ENCODE measurements at regions not wholly inside any gene's neighbourhood (a gene's known extent, or its start where the extent isn't known, plus 50 kb on each side); places are given as distances from the start of the nearest gene placed in this dataset.

DNA sequence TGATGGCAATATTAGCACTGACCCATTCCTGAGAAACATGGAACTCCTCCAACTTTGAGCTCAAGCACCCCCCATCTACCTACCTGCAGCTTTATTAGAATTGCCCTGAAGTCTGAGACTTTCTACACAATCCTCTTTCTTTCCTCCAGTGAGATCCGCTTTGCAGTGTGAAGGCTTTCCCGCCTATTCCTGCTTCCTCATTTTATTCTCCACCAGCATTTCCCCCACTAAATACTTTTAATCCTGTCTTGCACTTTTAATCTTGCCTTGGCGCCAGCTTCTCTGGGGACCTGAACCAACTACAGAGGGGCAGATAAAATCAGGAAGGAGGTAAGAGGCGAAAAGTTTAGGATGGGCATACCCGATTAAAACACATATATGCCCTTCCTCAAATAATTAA, 178.1 kb upstream of the PRDM1 start:
- ChIA-PET CTCF (no interaction called here), POLR2A (no interaction called here)
- no peaks in the 10 kb centered on the region for H3K36me3 ChIP-seq (ENCODE audit: control insufficient read depth in 2 of 2, insufficient read depth in 1 of 2, low read length in 2 of 2)
- no peak overlapping the region for H3K4me3 ChIP-seq (ENCODE audit: low read depth, low read length)
- no peak overlapping the region for H3K27ac ChIP-seq (ENCODE audit: extremely low read depth, low read depth, low read length)
- no peaks in the 10 kb centered on the region for H3K4me1 ChIP-seq (ENCODE audit: control insufficient read depth, insufficient read depth, low read length)
- no peaks in the 10 kb centered on the region for H3K9me3 ChIP-seq (ENCODE audit: control insufficient read depth, insufficient read depth, low read depth, low read length)
- TF ChIP-seq ZNF549 (tag by site-specific recombination; IDR thresholded peaks at IDR 0.05) (no peak), ZFP69B (tag by site-specific recombination; IDR thresholded peaks at IDR 0.05) (no peak), WT1 (tag by site-specific recombination; IDR thresholded peaks at IDR 0.05) (no peak), OVOL3 (tag by site-specific recombination; IDR thresholded peaks at IDR 0.05) (no peak), PRDM1 (tag by site-specific recombination; IDR thresholded peaks at IDR 0.05) (no peak), KLF16 (tag by site-specific recombination; IDR thresholded peaks at IDR 0.05) (no peak), ZNF560 (tag by site-specific recombination; IDR thresholded peaks at IDR 0.05; ENCODE audit: borderline replicate concordance) (no peak), ZNF571 (tag by site-specific recombination; IDR thresholded peaks at IDR 0.05) (no peak), ZNF76 (tag by site-specific recombination; IDR thresholded peaks at IDR 0.05; ENCODE audit: borderline replicate concordance, low read depth) (no peak), ZNF48 (tag by site-specific recombination; IDR thresholded peaks at IDR 0.05) (no peak), ZNF530 (tag by site-specific recombination; IDR thresholded peaks at IDR 0.05; ENCODE audit: low read depth) (no peak), ZNF391 (tag by site-specific recombination; IDR thresholded peaks at IDR 0.05; ENCODE audit: borderline replicate concordance, low read depth) (no peak), ZNF223 (tag by site-specific recombination; IDR thresholded peaks at IDR 0.05) (no peak)
- TF ChIP-seq, protein P1, sequence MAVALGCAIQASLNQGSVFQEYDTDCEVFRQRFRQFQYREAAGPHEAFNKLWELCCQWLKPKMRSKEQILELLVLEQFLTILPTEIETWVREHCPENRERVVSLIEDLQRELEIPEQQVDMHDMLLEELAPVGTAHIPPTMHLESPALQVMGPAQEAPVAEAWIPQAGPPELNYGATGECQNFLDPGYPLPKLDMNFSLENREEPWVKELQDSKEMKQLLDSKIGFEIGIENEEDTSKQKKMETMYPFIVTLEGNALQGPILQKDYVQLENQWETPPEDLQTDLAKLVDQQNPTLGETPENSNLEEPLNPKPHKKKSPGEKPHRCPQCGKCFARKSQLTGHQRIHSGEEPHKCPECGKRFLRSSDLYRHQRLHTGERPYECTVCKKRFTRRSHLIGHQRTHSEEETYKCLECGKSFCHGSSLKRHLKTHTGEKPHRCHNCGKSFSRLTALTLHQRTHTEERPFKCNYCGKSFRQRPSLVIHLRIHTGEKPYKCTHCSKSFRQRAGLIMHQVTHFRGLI (tag by site-specific recombination; IDR thresholded peaks at IDR 0.05): no peak
- TF ChIP-seq, protein P2, sequence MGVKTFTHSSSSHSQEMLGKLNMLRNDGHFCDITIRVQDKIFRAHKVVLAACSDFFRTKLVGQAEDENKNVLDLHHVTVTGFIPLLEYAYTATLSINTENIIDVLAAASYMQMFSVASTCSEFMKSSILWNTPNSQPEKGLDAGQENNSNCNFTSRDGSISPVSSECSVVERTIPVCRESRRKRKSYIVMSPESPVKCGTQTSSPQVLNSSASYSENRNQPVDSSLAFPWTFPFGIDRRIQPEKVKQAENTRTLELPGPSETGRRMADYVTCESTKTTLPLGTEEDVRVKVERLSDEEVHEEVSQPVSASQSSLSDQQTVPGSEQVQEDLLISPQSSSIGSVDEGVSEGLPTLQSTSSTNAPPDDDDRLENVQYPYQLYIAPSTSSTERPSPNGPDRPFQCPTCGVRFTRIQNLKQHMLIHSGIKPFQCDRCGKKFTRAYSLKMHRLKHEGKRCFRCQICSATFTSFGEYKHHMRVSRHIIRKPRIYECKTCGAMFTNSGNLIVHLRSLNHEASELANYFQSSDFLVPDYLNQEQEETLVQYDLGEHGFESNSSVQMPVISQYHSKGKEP (tag by site-specific recombination; IDR thresholded peaks at IDR 0.05): no peak
- TF ChIP-seq, protein P3, sequence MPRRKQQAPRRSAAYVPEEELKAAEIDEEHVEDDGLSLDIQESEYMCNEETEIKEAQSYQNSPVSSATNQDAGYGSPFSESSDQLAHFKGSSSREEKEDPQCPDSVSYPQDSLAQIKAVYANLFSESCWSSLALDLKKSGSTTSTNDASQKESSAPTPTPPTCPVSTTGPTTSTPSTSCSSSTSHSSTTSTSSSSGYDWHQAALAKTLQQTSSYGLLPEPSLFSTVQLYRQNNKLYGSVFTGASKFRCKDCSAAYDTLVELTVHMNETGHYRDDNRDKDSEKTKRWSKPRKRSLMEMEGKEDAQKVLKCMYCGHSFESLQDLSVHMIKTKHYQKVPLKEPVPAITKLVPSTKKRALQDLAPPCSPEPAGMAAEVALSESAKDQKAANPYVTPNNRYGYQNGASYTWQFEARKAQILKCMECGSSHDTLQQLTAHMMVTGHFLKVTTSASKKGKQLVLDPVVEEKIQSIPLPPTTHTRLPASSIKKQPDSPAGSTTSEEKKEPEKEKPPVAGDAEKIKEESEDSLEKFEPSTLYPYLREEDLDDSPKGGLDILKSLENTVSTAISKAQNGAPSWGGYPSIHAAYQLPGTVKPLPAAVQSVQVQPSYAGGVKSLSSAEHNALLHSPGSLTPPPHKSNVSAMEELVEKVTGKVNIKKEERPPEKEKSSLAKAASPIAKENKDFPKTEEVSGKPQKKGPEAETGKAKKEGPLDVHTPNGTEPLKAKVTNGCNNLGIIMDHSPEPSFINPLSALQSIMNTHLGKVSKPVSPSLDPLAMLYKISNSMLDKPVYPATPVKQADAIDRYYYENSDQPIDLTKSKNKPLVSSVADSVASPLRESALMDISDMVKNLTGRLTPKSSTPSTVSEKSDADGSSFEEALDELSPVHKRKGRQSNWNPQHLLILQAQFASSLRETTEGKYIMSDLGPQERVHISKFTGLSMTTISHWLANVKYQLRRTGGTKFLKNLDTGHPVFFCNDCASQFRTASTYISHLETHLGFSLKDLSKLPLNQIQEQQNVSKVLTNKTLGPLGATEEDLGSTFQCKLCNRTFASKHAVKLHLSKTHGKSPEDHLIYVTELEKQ (tag by site-specific recombination; IDR thresholded peaks at IDR 0.05; ENCODE audit: borderline replicate concordance): no peak

DNA sequence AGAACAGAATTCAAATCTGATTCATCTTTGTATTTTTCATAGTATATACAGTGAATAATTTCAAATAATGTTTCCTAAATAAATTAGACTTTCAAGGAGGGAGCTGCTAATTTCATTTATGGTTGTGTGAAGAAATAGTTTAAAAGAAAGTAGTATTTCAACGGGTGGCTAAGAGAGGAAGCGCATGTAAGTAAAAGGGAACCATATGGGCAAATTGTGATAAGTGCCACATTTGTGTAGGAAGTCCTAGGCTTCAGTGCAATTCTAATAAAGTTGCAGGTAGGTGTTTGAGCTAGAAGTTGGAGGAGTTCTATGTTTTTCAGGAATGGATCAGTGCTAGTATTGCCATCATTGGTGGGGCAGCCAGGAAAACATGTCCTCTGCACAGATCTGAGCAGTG, 178.8 kb upstream of the PRDM1 start:
- no peaks in the 10 kb centered on the region for H3K9me3 ChIP-seq (ENCODE audit: control insufficient read depth, insufficient read depth, low read depth, low read length)
- POLR2A ChIA-PET: no interaction called here
- TF ChIP-seq ZIC2 (tag by site-specific recombination; IDR thresholded peaks at IDR 0.05) (no peak), ZNF274 (IDR thresholded peaks at IDR 0.05; ENCODE audit: low read length) (no peak), ZNF274 (tag by site-specific recombination; IDR thresholded peaks at IDR 0.05; ENCODE audit: borderline replicate concordance) (no peak), ZNF202 (tag by site-specific recombination; IDR thresholded peaks at IDR 0.05; ENCODE audit: borderline replicate concordance) (no peak), ZNF221 (tag by site-specific recombination; IDR thresholded peaks at IDR 0.05; ENCODE audit: borderline replicate concordance) (no peak), ZNF112 (tag by site-specific recombination; IDR thresholded peaks at IDR 0.05) (no peak), KLF16 (tag by site-specific recombination; IDR thresholded peaks at IDR 0.05) (no peak)
- TF ChIP-seq, protein P4, sequence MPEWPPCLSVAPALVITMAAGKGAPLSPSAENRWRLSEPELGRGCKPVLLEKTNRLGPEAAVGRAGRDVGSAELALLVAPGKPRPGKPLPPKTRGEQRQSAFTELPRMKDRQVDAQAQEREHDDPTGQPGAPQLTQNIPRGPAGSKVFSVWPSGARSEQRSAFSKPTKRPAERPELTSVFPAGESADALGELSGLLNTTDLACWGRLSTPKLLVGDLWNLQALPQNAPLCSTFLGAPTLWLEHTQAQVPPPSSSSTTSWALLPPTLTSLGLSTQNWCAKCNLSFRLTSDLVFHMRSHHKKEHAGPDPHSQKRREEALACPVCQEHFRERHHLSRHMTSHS (tag by site-specific recombination; IDR thresholded peaks at IDR 0.05): no peak
- TF ChIP-seq, protein P5, sequence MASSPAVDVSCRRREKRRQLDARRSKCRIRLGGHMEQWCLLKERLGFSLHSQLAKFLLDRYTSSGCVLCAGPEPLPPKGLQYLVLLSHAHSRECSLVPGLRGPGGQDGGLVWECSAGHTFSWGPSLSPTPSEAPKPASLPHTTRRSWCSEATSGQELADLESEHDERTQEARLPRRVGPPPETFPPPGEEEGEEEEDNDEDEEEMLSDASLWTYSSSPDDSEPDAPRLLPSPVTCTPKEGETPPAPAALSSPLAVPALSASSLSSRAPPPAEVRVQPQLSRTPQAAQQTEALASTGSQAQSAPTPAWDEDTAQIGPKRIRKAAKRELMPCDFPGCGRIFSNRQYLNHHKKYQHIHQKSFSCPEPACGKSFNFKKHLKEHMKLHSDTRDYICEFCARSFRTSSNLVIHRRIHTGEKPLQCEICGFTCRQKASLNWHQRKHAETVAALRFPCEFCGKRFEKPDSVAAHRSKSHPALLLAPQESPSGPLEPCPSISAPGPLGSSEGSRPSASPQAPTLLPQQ (tag by site-specific recombination; IDR thresholded peaks at IDR 0.05): no peak
- TF ChIP-seq, protein P6, sequence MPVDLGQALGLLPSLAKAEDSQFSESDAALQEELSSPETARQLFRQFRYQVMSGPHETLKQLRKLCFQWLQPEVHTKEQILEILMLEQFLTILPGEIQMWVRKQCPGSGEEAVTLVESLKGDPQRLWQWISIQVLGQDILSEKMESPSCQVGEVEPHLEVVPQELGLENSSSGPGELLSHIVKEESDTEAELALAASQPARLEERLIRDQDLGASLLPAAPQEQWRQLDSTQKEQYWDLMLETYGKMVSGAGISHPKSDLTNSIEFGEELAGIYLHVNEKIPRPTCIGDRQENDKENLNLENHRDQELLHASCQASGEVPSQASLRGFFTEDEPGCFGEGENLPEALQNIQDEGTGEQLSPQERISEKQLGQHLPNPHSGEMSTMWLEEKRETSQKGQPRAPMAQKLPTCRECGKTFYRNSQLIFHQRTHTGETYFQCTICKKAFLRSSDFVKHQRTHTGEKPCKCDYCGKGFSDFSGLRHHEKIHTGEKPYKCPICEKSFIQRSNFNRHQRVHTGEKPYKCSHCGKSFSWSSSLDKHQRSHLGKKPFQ (tag by site-specific recombination; IDR thresholded peaks at IDR 0.05): no peak

More for the DNA sequence above, 178.8 kb upstream of the PRDM1 start:
- H3K4me3 ChIP-seq (ENCODE audit: low read depth, low read length): no peak overlapping the region
- no peaks in the 10 kb centered on the region for H3K36me3 ChIP-seq (ENCODE audit: control insufficient read depth in 2 of 2, insufficient read depth in 1 of 2, low read length in 2 of 2)
- no peaks in the 10 kb centered on the region for H3K4me1 ChIP-seq (ENCODE audit: control insufficient read depth, insufficient read depth, low read length)
- H3K27ac ChIP-seq (ENCODE audit: extremely low read depth, low read depth, low read length): no peak overlapping the region
- CTCF ChIA-PET: interaction anchor here (0.9 kb wide), 1 partner anchor 10 kb away, joined by 3 read pairs; no protein-coding TSS in a partner anchor
